GM12878 (cell line): ENCODE measurements at regions not wholly inside any gene's neighbourhood (a gene's known extent, or its start where the extent isn't known, plus 50 kb on each side); places are given as distances from the start of the nearest gene placed in this dataset.
"Not testable (repeated sequence)": the region's sequence is repeated elsewhere in the genome, so short reads cannot be mapped to it uniquely, and the experiment has no call there.

ENCODE experiments used
- ATAC-seq: fragments of 200-7000 bp; cut with Tn5 transposase; 3 replicates; pipeline ENCODE4 v1.9.1; 2020; ENCODE audit warnings: mild to moderate bottlenecking, moderate library complexity
- BruUV-seq: library from RNA; stranded (reverse); fragments of 400-500 nt; replicated peaks from 2 replicates; lab custom pipeline; 2021; lab: Mats Ljungman, UMichigan
- CTCF ChIA-PET: fragments of 300-600 bp; sonication (Branson Sonifier 250); formaldehyde crosslinking; extraction: SDS; loops from one replicate; lab custom pipeline; 2021; ENCODE audit warnings: inconsistent platforms; lab: Yijun Ruan, JAX
- POLR2A ChIA-PET: fragments of 350-600 bp; formaldehyde crosslinking; extraction: SDS; loops from one replicate; lab custom pipeline; 2021; ENCODE audit warnings: inconsistent platforms; lab: Charles Lee
- RAD21 ChIA-PET: fragments of 300-600 bp; sonication (Branson Sonifier 250); formaldehyde crosslinking; loops from one replicate; lab custom pipeline; 2023; ENCODE audit warnings: antibody characterized with exemption; ENCODE audit not compliant: unreplicated experiment; lab: Charles Lee
- SMC1A ChIA-PET: fragments of 300-600 bp; sonication (Branson Sonifier 250); formaldehyde crosslinking; loops from one replicate; lab custom pipeline; 2023; ENCODE audit not compliant: unreplicated experiment, uncharacterized antibody; lab: Charles Lee
- DNase-seq: peaks from one replicate; pipeline ENCODE4 v3.0.0-alpha.2; 2011; ENCODE audit warnings: low read depth, low spot score
- FAIRE-seq: peaks from 3 replicates; lab custom pipeline; 2011; peaks lifted over from hg19 to GRCh38; lab: Jason Lieb, UNC
- H2AFZ ChIP-seq: 2 replicates; pipeline ENCODE4 v1.6.0; 2011; ENCODE audit warnings: low read depth, low read length, control low read depth; ENCODE audit not compliant: control insufficient read depth
- H3K27ac ChIP-seq: 2 replicates; pipeline ENCODE4 v1.5.1; 2011; ENCODE audit warnings: control low read depth; ENCODE audit not compliant: control insufficient read depth, insufficient read depth
- H3K27me3 ChIP-seq, 2 experiments: replicated peaks in 1 of 2; 2 replicates each; pipeline versions ENCODE4 v1.6.0 to v1.6.1; 2011; ENCODE audit warnings: low read length in 1 of 2; ENCODE audit not compliant: control insufficient read depth in 2 of 2, insufficient read depth in 2 of 2
- H3K36me3 ChIP-seq, 2 experiments: 2 replicates each; pipeline ENCODE4 v1.5.1; 2011; ENCODE audit warnings: low read length in 1 of 2; ENCODE audit not compliant: control insufficient read depth in 2 of 2, insufficient read depth in 2 of 2
- H3K4me1 ChIP-seq: 2 replicates; pipeline ENCODE4 v1.6.1; 2011; ENCODE audit warnings: mild to moderate bottlenecking, low read length, moderate library complexity, mixed read lengths; ENCODE audit not compliant: control insufficient read depth, insufficient read depth
- H3K4me2 ChIP-seq: 2 replicates; pipeline ENCODE4 v1.6.0; 2011; ENCODE audit warnings: control low read depth; ENCODE audit not compliant: control insufficient read depth, insufficient read depth
- H3K4me3 ChIP-seq: fragments of 200-600 bp; sonication (generic); 2 replicates; pipeline ENCODE4 v1.5.1; 2016
- H3K79me2 ChIP-seq: 2 replicates; pipeline ENCODE4 v1.6.0; 2011; ENCODE audit warnings: low read length; ENCODE audit not compliant: control insufficient read depth, insufficient read depth
- H3K9ac ChIP-seq: 2 replicates; pipeline ENCODE4 v1.8.0; 2011; ENCODE audit warnings: low read length, control low read depth, mixed read lengths; ENCODE audit not compliant: control insufficient read depth, insufficient read depth
- H3K9me3 ChIP-seq: replicated peaks from 3 replicates; pipeline ENCODE4 v1.5.1; 2011; ENCODE audit warnings: mild to moderate bottlenecking, low read length; ENCODE audit not compliant: control insufficient read depth, insufficient read depth
- H4K20me1 ChIP-seq: 2 replicates; pipeline ENCODE4 v1.6.0; 2011; ENCODE audit not compliant: control insufficient read depth, insufficient read depth
- CBFB ChIP-seq: IDR thresholded peaks from 2 replicates; pipeline ENCODE4 v1.6.1; 2016; ENCODE audit warnings: antibody characterized with exemption, low read depth
- CHD1 ChIP-seq: IDR thresholded peaks from 2 replicates; pipeline ENCODE4 v1.6.1; 2012; ENCODE audit warnings: low read depth, low read length, improper control_type of control experiment
- JUND ChIP-seq: IDR thresholded peaks from 2 replicates; pipeline ENCODE4 v1.6.1; 2012; ENCODE audit warnings: low read depth, mild to moderate bottlenecking, low read length, improper control_type of control experiment, moderate library complexity
- POLR2AphosphoS5 ChIP-seq: IDR thresholded peaks from 2 replicates; pipeline ENCODE4 v1.6.1; 2011; ENCODE audit warnings: mild to moderate bottlenecking, low read length, inconsistent platforms
- SIN3A ChIP-seq: IDR thresholded peaks from 2 replicates; pipeline ENCODE4 v1.6.1; 2012; ENCODE audit warnings: low read depth, low read length, improper control_type of control experiment
- SREBF1 ChIP-seq: IDR thresholded peaks from 2 replicates; pipeline ENCODE4 v1.6.1; 2012; ENCODE audit warnings: mild to moderate bottlenecking, low read length
- WGBS: methylation state at CpG from one replicate; pipeline ENCODE4 v1.1.6; 2016; ENCODE audit warnings: low lambda C conversion rate; ENCODE audit not compliant: insufficient replicate concordance, insufficient coverage; ENCODE audit errors: missing lambda C conversion rate; 5-methylcytosine and 5-hydroxymethylcytosine counted together
- in situ Hi-C: fragments of 300-500 bp; cut with MboI; formaldehyde crosslinking; loops from 9 replicates; pipeline ENCODE4 v1.14.3; 2018; ENCODE audit warnings: mixed read lengths
- intact Hi-C: fragments of 100-400 bp; cut with micrococcal nuclease; formaldehyde crosslinking; loops from one replicate; pipeline ENCODE4 v1.14.2; 2022; ENCODE audit not compliant: unreplicated experiment

DNA sequence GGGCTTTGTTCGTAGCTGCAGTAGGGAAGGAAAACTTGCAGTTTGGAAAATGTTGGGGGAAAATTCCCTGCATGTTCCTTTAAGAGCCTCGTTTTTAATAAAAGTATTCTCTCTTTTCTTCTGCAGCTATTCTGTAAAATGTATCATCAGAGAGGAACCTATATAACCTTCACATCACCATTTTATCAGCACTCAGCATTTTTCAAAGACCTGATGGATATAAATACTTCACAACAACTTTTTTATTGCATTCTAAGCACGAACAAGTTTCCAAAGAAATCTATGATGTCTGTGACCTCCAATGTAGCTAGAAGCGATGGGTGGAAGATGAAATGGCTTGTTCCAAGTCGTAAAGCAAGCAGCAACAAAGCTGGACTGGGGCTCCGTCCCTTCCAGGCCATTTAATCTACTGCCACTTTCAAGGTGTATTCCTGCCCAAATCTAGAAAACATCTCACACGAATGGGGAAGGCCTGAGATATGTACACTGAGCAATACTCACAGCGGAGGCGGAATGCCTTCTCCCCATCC, 84.0 kb downstream of the NSUN2 start:
- Histone ChIP-seq H3K9ac (no peak overlapping the region), H4K20me1 (no peaks in the 10 kb centered on the region), H3K4me2 (no peak overlapping the region), H3K79me2 (no peaks in the 10 kb centered on the region), H3K27ac (no peak overlapping the region), H3K27me3 (peaks cover 0 to 1% of the 10 kb centered on the region in 2 experiments; a peak in 1 of 4 replicates), H3K36me3 (no peaks in the 10 kb centered on the region), H3K9me3 (peaks cover 1% of the 10 kb centered on the region; the same call in 1 of the 3 replicates), H2AFZ (no peak overlapping the region), H3K4me3 (no peak overlapping the region), H3K4me1 (no peaks in the 10 kb centered on the region)
- ATAC-seq: no peak
- no TSS peak for BruUV-seq
- no peak for TF ChIP-seq SREBF1
- TF ChIP-seq SIN3A: no peak
- no peak for TF ChIP-seq JUND
- TF ChIP-seq CHD1: no peak
- no peak for TF ChIP-seq CBFB
- TF ChIP-seq POLR2AphosphoS5: no peak
- intact Hi-C loops: no loop called here
- ChIA-PET SMC1A (no interaction called here), CTCF (no interaction called here), RAD21 (no interaction called here), POLR2A (no interaction called here)
- in situ Hi-C loops: no loop called here
- no peak for DNase-seq
- WGBS: 40% methylated on average over 9 of the region's 9 CpGs
- FAIRE-seq: no peak

DNA sequence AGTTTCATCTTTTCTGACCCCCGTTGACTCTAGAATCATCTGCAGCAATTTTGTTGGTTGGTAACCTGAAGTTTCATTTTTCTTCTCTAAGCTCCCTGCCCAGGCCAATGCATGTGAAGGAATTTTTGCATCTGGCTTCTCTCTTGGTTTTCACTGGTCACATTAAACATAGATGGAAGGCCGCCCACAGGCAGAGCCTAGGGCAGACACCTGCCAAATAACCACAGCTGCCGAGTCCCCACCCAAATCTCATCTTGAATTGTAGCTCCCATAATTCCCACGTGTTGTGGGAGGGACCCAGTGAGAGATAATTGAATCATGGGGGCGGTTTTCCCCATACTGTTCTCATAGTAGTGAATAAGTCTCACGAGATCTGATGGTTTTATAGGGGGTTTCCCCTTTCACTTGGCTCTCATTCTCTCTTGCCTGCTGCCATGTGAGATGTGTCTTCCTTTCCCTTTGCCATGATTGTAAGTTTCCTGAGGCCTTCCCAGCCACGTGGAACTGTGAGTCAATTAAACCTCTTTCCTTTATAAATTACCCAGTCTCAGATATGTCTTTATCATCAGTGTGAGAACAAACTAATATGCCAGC, 84.8 kb downstream of the NSUN2 start:
- in situ Hi-C loops, H3K4me3 ChIP-seq, H3K79me2 ChIP-seq, H4K20me1 ChIP-seq, DNase-seq, RAD21 ChIA-PET, SMC1A ChIA-PET, H3K36me3 ChIP-seq, H3K9me3 ChIP-seq, CTCF ChIA-PET, H3K4me2 ChIP-seq, BruUV-seq, H3K27ac ChIP-seq, ATAC-seq, H2AFZ ChIP-seq, intact Hi-C loops, H3K9ac ChIP-seq, FAIRE-seq, H3K27me3 ChIP-seq, H3K4me1 ChIP-seq, POLR2A ChIA-PET: not testable (repeated sequence)
- 11% methylated on average over 7 of the region's 7 CpGs for WGBS
